22Rv1 (cell line): ENCODE measurements at regions not wholly inside any gene's neighbourhood (a gene's known extent, or its start where the extent isn't known, plus 50 kb on each side); places are given as distances from the start of the nearest gene placed in this dataset.

Source experiments
- CTCF ChIP-seq: fragments of 450-650 bp; IDR thresholded peaks from 2 replicates; pipeline ENCODE4 v1.5.1; 2017; ENCODE audit warnings: mild to moderate bottlenecking
- ZFX ChIP-seq: fragments of 450-650 bp; IDR thresholded peaks from 2 replicates; pipeline ENCODE4 v1.6.1; 2017; ENCODE audit warnings: antibody characterized with exemption, borderline replicate concordance

GRCh38 chr13:81383444-81383843 lies 1042.5 kb upstream of the SPRY2 start:
- TF ChIP-seq CTCF: no peak
- no peak for TF ChIP-seq ZFX
